Neuronal stem cell (in vitro differentiated cells): ENCODE measurements at regions not wholly inside any gene's neighbourhood (a gene's known extent, or its start where the extent isn't known, plus 50 kb on each side); places are given as distances from the start of the nearest gene placed in this dataset.

Source experiments
- DNase-seq: peaks from one replicate; pipeline ENCODE4 v3.0.0-alpha.2; 2013; ENCODE audit warnings: low spot score
- H2AFZ ChIP-seq: one replicate; pipeline ENCODE4 v1.6.1; 2013; ENCODE audit warnings: mild to moderate bottlenecking, low read length, inconsistent platforms
- H2AK5ac ChIP-seq: 2 replicates; pipeline ENCODE4 v1.6.1; 2013; ENCODE audit warnings: low read depth, mild to moderate bottlenecking, inconsistent platforms, low read length, moderate library complexity, mixed read lengths
- H2BK120ac ChIP-seq: 2 replicates; pipeline ENCODE4 v1.6.1; 2013; ENCODE audit warnings: low read depth, mild to moderate bottlenecking, inconsistent platforms, low read length, moderate library complexity, mixed read lengths
- H2BK12ac ChIP-seq: one replicate; pipeline ENCODE4 v1.6.1; 2013; ENCODE audit warnings: low read length, inconsistent platforms
- H2BK15ac ChIP-seq: 2 replicates; pipeline ENCODE4 v1.6.1; 2013; ENCODE audit warnings: mild to moderate bottlenecking, low read length, inconsistent platforms, mixed read lengths
- H2BK5ac ChIP-seq: one replicate; pipeline ENCODE4 v1.6.1; 2013; ENCODE audit warnings: inconsistent platforms, mild to moderate bottlenecking, low read length, moderate library complexity
- H3K14ac ChIP-seq: one replicate; pipeline ENCODE4 v1.6.1; 2013; ENCODE audit warnings: low read length, inconsistent platforms
- H3K18ac ChIP-seq: 2 replicates; pipeline ENCODE4 v1.6.1; 2013; ENCODE audit warnings: low read length, inconsistent platforms
- H3K23ac ChIP-seq: 2 replicates; pipeline ENCODE4 v1.6.1; 2013; ENCODE audit warnings: low read depth, mild to moderate bottlenecking, mixed read lengths, low read length, inconsistent platforms; ENCODE audit not compliant: poor library complexity
- H3K27ac ChIP-seq: replicated peaks from 3 replicates; pipeline ENCODE4 v1.5.1; 2013; ENCODE audit warnings: low read length, inconsistent platforms
- H3K27me3 ChIP-seq, 3 experiments: 2 replicates each; pipeline ENCODE4 v1.6.1; 2013; ENCODE audit warnings: low read length in 3 of 3, mild to moderate bottlenecking in 2 of 3, inconsistent platforms in 1 of 3, low read depth in 1 of 3, mixed read lengths in 1 of 3, moderate library complexity in 1 of 3; ENCODE audit not compliant: control insufficient read depth in 3 of 3, insufficient read depth in 3 of 3
- H3K36me3 ChIP-seq, 2 donors: replicated peaks in 1 of 2; 2 replicates each; pipeline ENCODE4 v1.6.1; 2013; ENCODE audit warnings: low read length in 2 of 2; ENCODE audit not compliant: control insufficient read depth in 2 of 2, insufficient read depth in 2 of 2
- H3K4ac ChIP-seq: 2 replicates; pipeline ENCODE4 v1.6.1; 2013; ENCODE audit warnings: inconsistent platforms, mild to moderate bottlenecking, low read length, moderate library complexity
- H3K4me1 ChIP-seq, 2 donors: 1 replicate in 1 of 2; 2 replicates in 1 of 2; pipeline ENCODE4 v1.6.1; 2013; ENCODE audit warnings: low read length in 2 of 2, low read depth in 1 of 2; ENCODE audit not compliant: control insufficient read depth in 2 of 2, insufficient read depth in 1 of 2
- H3K4me2 ChIP-seq: one replicate; pipeline ENCODE4 v1.6.1; 2013; ENCODE audit warnings: mild to moderate bottlenecking, low read length, inconsistent platforms; ENCODE audit not compliant: insufficient read depth, poor library complexity, severe bottlenecking
- H3K4me3 ChIP-seq, 2 donors: 2 replicates each; pipeline ENCODE4 v1.5.1; 2013; ENCODE audit warnings: low read length in 2 of 2, mild to moderate bottlenecking in 2 of 2, inconsistent platforms in 1 of 2, moderate library complexity in 1 of 2
- H3K79me1 ChIP-seq: one replicate; pipeline ENCODE4 v1.6.1; 2013; ENCODE audit warnings: low read depth, mild to moderate bottlenecking, inconsistent platforms, low read length, moderate library complexity
- H3K9ac ChIP-seq: one replicate; pipeline ENCODE4 v1.6.1; 2013; ENCODE audit warnings: mild to moderate bottlenecking, low read depth, low read length, inconsistent platforms; ENCODE audit not compliant: poor library complexity
- H3K9me3 ChIP-seq, 2 donors: replicated peaks in 1 of 2; 2 replicates each; pipeline versions ENCODE3 to v1.6.1; 2013; ENCODE audit warnings: low read length in 2 of 2, mild to moderate bottlenecking in 2 of 2, inconsistent platforms in 1 of 2, low read depth in 1 of 2, mixed read lengths in 1 of 2, moderate library complexity in 1 of 2; ENCODE audit not compliant: control insufficient read depth in 2 of 2, insufficient read depth in 1 of 2
- H4K8ac ChIP-seq: one replicate; pipeline ENCODE4 v1.6.1; 2013; ENCODE audit warnings: low read depth, mild to moderate bottlenecking, inconsistent platforms, low read length, moderate library complexity
- H4K91ac ChIP-seq: one replicate; pipeline ENCODE4 v1.6.1; 2013; ENCODE audit warnings: low read length, low read depth, mild to moderate bottlenecking, inconsistent platforms; ENCODE audit not compliant: poor library complexity
- WGBS, 2 donors: extraction: QIAGEN DNeasy Blood & Tissue Kit; methylation state at CpG; one replicate each; pipeline ENCODE4 v1.1.7; 2013; ENCODE audit warnings: missing lambda C conversion rate in 2 of 2, mixed read lengths in 1 of 2; ENCODE audit not compliant: insufficient read length in 2 of 2, insufficient replicate concordance in 1 of 2; ENCODE audit errors: extremely low coverage in 2 of 2; 5-methylcytosine and 5-hydroxymethylcytosine counted together

- Histone ChIP-seq H4K91ac (no peak overlapping the region), H2BK120ac (no peak overlapping the region), H3K36me3 (no peaks in the 10 kb centered on the region), H4K8ac (no peak overlapping the region), H3K9ac (no peak overlapping the region), H3K27me3 (no peaks in the 10 kb centered on the region), H3K4me3 (no peak overlapping the region), H3K9me3 (peaks cover under 1 to 7% of the 10 kb centered on the region in 2 donors), H3K23ac (no peak overlapping the region), H2BK5ac (no peak overlapping the region), H3K4me2 (no peak overlapping the region), H3K27ac (no peak overlapping the region), H2AFZ (peak overlapping the region; percentile 75), H3K79me1 (no peaks in the 10 kb centered on the region), H3K14ac (no peak overlapping the region), H2BK12ac (no peak overlapping the region), H2AK5ac (no peak overlapping the region), H3K4me1 (peaks cover 1 to 9% of the 10 kb centered on the region in 2 donors), H2BK15ac (no peak overlapping the region), H3K4ac (no peak overlapping the region), H3K18ac (no peak overlapping the region)
- whole genome bisulfite sequencing, 2 donors, result no CpG with 5 or more reads among the region's 6 CpGs
- no peak for DNase-seq
Observed at GRCh38 chr1:58325866-58326265, 220.7 kb downstream of the OMA1 start.

GRCh38 chr1:58324558-58324957 lies 222.0 kb downstream of the OMA1 start:
- Histone ChIP-seq H3K4me3 (no peak overlapping the region), H4K8ac (no peak overlapping the region), H2AFZ (no peak overlapping the region), H4K91ac (no peak overlapping the region), H3K36me3 (no peaks in the 10 kb centered on the region), H2BK120ac (no peak overlapping the region), H3K23ac (no peak overlapping the region), H3K4ac (no peak overlapping the region), H3K4me1 (peaks cover 1 to 9% of the 10 kb centered on the region in 2 donors), H3K18ac (no peak overlapping the region), H2BK12ac (no peak overlapping the region), H2BK15ac (no peak overlapping the region), H2AK5ac (no peak overlapping the region), H3K14ac (no peak overlapping the region), H3K79me1 (no peaks in the 10 kb centered on the region), H3K9ac (no peak overlapping the region), H3K27me3 (no peaks in the 10 kb centered on the region), H3K27ac (no peak overlapping the region), H2BK5ac (no peak overlapping the region), H3K9me3 (peaks cover 3 to 11% of the 10 kb centered on the region in 2 donors), H3K4me2 (no peak overlapping the region)
- DNase-seq, result no peak
- WGBS, 2 donors, result no CpG with 5 or more reads among the region's 2 CpGs

GRCh38 chr1:58318157-58319005 lies 228.1 kb downstream of the OMA1 start:
- no peak overlapping the region for H3K4ac ChIP-seq
- no peaks in the 10 kb centered on the region for H3K4me1 ChIP-seq
- H3K27ac ChIP-seq, result no peak overlapping the region
- H2AFZ ChIP-seq, result no peak overlapping the region
- H2BK120ac ChIP-seq, result no peak overlapping the region
- no peak overlapping the region for H2BK12ac ChIP-seq
- H4K91ac ChIP-seq, result no peak overlapping the region
- no peaks in the 10 kb centered on the region for H3K79me1 ChIP-seq
- no peak overlapping the region for H3K9ac ChIP-seq
- H3K4me3 ChIP-seq, result no peak overlapping the region
- no CpG with 5 or more reads among the region's 6 CpGs for WGBS, 2 donors
- no peaks in the 10 kb centered on the region for H3K27me3 ChIP-seq
- peaks cover 3 to 11% of the 10 kb centered on the region in 2 donors for H3K9me3 ChIP-seq
- H3K18ac ChIP-seq, result no peak overlapping the region
- H3K4me2 ChIP-seq, result no peak overlapping the region
- no peak overlapping the region for H3K14ac ChIP-seq
- no peak overlapping the region for H3K23ac ChIP-seq
- no peak for DNase-seq
- no peaks in the 10 kb centered on the region for H3K36me3 ChIP-seq
- H4K8ac ChIP-seq, result no peak overlapping the region
- H2AK5ac ChIP-seq, result no peak overlapping the region
- no peak overlapping the region for H2BK15ac ChIP-seq
- H2BK5ac ChIP-seq, result no peak overlapping the region

- H3K4me1 ChIP-seq, result no peaks in the 10 kb centered on the region
- no peak overlapping the region for H3K14ac ChIP-seq
- DNase-seq, result no peak
- H3K27ac ChIP-seq, result no peak overlapping the region
- H3K4ac ChIP-seq, result no peak overlapping the region
- H3K4me3 ChIP-seq, result no peak overlapping the region
- no peak overlapping the region for H2BK5ac ChIP-seq
- H2BK120ac ChIP-seq, result no peak overlapping the region
- no peak overlapping the region for H2BK15ac ChIP-seq
- no peak overlapping the region for H3K18ac ChIP-seq
- H3K36me3 ChIP-seq, result no peaks in the 10 kb centered on the region
- no peak overlapping the region for H3K9ac ChIP-seq
- no peaks in the 10 kb centered on the region for H3K27me3 ChIP-seq
- H2BK12ac ChIP-seq, result no peak overlapping the region
- no peak overlapping the region for H4K91ac ChIP-seq
- H3K23ac ChIP-seq, result no peak overlapping the region
- WGBS, 2 donors, result no CpG with 5 or more reads among the region's 1 CpG
- no peak overlapping the region for H2AK5ac ChIP-seq
- H3K79me1 ChIP-seq, result no peaks in the 10 kb centered on the region
- no peak overlapping the region for H3K4me2 ChIP-seq
- H2AFZ ChIP-seq, result no peak overlapping the region
- no peak overlapping the region for H4K8ac ChIP-seq
- peaks cover 3 to 11% of the 10 kb centered on the region in 2 donors for H3K9me3 ChIP-seq
Observed at GRCh38 chr1:58317694-58318093, 228.8 kb downstream of the OMA1 start.
